Kidney (tissue), 13 donors: ENCODE measurements at regions not wholly inside any gene's neighbourhood (a gene's known extent, or its start where the extent isn't known, plus 50 kb on each side); places are given as distances from the start of the nearest gene placed in this dataset.

Experiments
- DNase-seq, 5 donors: peaks; one replicate each; pipeline ENCODE4 v3.0.0-alpha.2; 2013 to 2020
- FAIRE-seq: peaks from 2 replicates; lab custom pipeline; 2012; peaks lifted over from hg19 to GRCh38; lab: Jason Lieb, UNC
- H3K27ac ChIP-seq, 2 donors: one replicate each; pipeline ENCODE4 v1.7.0; 2013; ENCODE audit warnings: low read depth in 2 of 2, low read length in 2 of 2, inconsistent platforms in 1 of 2
- H3K27me3 ChIP-seq: one replicate; pipeline ENCODE4 v1.7.1; 2013; ENCODE audit warnings: low read length, inconsistent platforms; ENCODE audit not compliant: control insufficient read depth, insufficient read depth
- H3K36me3 ChIP-seq, 3 donors: one replicate each; pipeline versions ENCODE4 v1.7.0 to v1.7.1; 2013; ENCODE audit warnings: low read length in 3 of 3, control low read depth in 1 of 3, inconsistent platforms in 1 of 3; ENCODE audit not compliant: insufficient read depth in 3 of 3, control insufficient read depth in 2 of 3
- H3K4me1 ChIP-seq, 3 donors: one replicate each; pipeline versions ENCODE4 v1.7.0 to v1.7.1; 2013; ENCODE audit warnings: low read length in 3 of 3, inconsistent platforms in 1 of 3, low read depth in 1 of 3; ENCODE audit not compliant: control insufficient read depth in 2 of 3, insufficient read depth in 2 of 3
- H3K4me3 ChIP-seq, 3 donors: one replicate each; pipeline versions ENCODE4 v1.7.0 to v1.8.1; 2013; ENCODE audit warnings: low read length in 3 of 3, control low read depth in 1 of 3, inconsistent platforms in 1 of 3
- H3K9ac ChIP-seq, 3 donors: one replicate each; pipeline versions ENCODE4 v1.7.0 to v1.7.1; 2013; ENCODE audit warnings: low read length in 3 of 3, control low read depth in 1 of 3, inconsistent platforms in 1 of 3
- H3K9me3 ChIP-seq, 3 donors: one replicate each; pipeline versions ENCODE4 v1.7.0 to v1.7.1; 2013; ENCODE audit warnings: low read length in 3 of 3, control low read depth in 1 of 3, inconsistent platforms in 1 of 3; ENCODE audit not compliant: control insufficient read depth in 2 of 3, insufficient read depth in 1 of 3
- intact Hi-C: fragments of 100-400 bp; cut with DNase I; formaldehyde crosslinking; loops from one replicate; pipeline ENCODE4 v1.11.1; 2022
- TF ChIP-seq, protein P1 (sequence below): IDR thresholded peaks from 3 replicates; pipeline ENCODE4 v1.5.1; 2012; ENCODE audit warnings: mild to moderate bottlenecking, moderate library complexity, borderline replicate concordance; ENCODE audit not compliant: insufficient read depth; ENCODE audit errors: extremely low read depth
- donor health status: control.
- donor health status: control.
- donor health status: control.
- donor health status: control.
- donor health status: control.
- donor health status: DM: yes; HTN: yes; CAD: no.
- donor health status: Normal renal cell carcinoma (clear cell type).

DNA sequence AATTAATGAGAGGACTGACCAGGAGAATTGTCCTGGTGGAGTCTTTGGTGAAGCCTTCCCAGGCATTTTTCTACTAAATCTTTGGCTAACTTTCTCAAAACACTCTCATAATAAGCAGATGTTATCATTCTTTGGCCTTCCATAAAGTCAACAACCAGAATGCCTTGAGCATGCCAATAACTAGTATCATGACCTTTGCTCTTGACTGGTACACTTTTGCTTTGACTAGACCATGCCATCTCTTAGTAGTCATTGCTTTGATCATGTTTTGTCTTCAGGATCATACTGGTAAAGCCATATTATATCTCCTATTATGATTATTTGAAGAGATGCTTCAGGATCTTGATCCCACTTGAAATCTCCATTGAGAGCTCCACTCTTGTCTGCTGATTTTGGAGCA, 506.9 kb downstream of the ELAVL2 start:
- no peak overlapping the region for H3K9ac ChIP-seq
- no peaks in the 10 kb centered on the region for H3K27me3 ChIP-seq
- no peak overlapping the region for H3K27ac ChIP-seq
- H3K9me3 ChIP-seq: no peaks in the 10 kb centered on the region
- H3K36me3 ChIP-seq: no peaks in the 10 kb centered on the region
- FAIRE-seq (no peak), DNase-seq (no peak)
- intact Hi-C loops: no loop called here
- TF ChIP-seq, protein P1, sequence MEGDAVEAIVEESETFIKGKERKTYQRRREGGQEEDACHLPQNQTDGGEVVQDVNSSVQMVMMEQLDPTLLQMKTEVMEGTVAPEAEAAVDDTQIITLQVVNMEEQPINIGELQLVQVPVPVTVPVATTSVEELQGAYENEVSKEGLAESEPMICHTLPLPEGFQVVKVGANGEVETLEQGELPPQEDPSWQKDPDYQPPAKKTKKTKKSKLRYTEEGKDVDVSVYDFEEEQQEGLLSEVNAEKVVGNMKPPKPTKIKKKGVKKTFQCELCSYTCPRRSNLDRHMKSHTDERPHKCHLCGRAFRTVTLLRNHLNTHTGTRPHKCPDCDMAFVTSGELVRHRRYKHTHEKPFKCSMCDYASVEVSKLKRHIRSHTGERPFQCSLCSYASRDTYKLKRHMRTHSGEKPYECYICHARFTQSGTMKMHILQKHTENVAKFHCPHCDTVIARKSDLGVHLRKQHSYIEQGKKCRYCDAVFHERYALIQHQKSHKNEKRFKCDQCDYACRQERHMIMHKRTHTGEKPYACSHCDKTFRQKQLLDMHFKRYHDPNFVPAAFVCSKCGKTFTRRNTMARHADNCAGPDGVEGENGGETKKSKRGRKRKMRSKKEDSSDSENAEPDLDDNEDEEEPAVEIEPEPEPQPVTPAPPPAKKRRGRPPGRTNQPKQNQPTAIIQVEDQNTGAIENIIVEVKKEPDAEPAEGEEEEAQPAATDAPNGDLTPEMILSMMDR: no peak
- no peaks in the 10 kb centered on the region for H3K4me1 ChIP-seq
- no peak overlapping the region for H3K4me3 ChIP-seq

DNA sequence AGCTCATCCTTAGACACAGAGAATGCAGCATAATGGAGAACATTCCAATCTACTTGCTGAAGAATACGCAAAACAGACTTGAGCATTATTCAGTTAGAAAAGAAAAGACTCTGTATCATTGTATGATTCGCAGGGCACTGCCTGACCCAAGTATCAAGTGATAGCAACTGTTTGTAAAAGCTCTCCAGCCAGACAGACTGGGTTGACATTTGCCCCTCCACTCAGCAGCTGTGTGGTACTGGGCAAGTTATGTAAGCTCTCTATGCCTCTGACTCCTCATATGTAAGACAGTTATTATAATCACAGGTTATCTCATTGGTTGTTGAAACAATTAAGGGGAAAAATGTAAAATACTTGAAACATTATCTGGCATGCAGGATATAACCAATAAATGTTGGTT, 505.0 kb downstream of the ELAVL2 start:
- Histone ChIP-seq H3K4me1 (no peaks in the 10 kb centered on the region), H3K9ac (no peak overlapping the region), H3K27me3 (no peaks in the 10 kb centered on the region), H3K4me3 (no peak overlapping the region), H3K27ac (no peak overlapping the region), H3K9me3 (no peaks in the 10 kb centered on the region), H3K36me3 (no peaks in the 10 kb centered on the region)
- FAIRE-seq (no peak), DNase-seq (no peak)
- intact Hi-C loops: no loop called here
- TF ChIP-seq, protein P1: no peak

DNA sequence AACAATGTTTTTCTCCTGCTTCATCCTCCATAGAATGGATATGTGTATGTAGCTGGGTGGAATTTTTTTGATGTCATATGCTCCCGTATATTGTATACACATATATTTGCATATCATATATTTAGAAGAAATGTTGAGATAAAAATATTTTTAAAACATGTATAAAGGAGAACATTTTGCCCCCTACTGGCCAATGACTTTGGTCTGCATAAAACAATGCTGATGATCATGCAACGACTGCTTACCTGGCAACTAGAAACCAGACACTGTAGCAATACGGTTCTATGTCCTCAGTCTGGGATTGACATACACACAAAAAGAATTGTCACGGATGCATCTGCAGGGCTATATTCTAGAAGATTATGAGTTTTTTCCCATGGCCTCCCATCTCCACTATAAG, 503.6 kb downstream of the ELAVL2 start:
- intact Hi-C loops: no loop called here
- no peak for FAIRE-seq

More for the DNA sequence above, 503.6 kb downstream of the ELAVL2 start:
- H3K27me3 ChIP-seq: no peaks in the 10 kb centered on the region
- H3K4me1 ChIP-seq: no peaks in the 10 kb centered on the region
- no peak overlapping the region for H3K9ac ChIP-seq
- no peak overlapping the region for H3K27ac ChIP-seq
- H3K36me3 ChIP-seq: no peaks in the 10 kb centered on the region
- H3K9me3 ChIP-seq: no peaks in the 10 kb centered on the region
- TF ChIP-seq, protein P1: no peak
- no peak overlapping the region for H3K4me3 ChIP-seq
- no peak for DNase-seq
